MCF 10A (cell line): ENCODE measurements at regions not wholly inside any gene's neighbourhood (a gene's known extent, or its start where the extent isn't known, plus 50 kb on each side); places are given as distances from the start of the nearest gene placed in this dataset.

ENCODE experiments used
- BruUV-seq: library from RNA; stranded (reverse); fragments of 400-500 nt; replicated peaks from 2 replicates; lab custom pipeline; 2021; lab: Mats Ljungman, UMichigan
- CTCF ChIA-PET: fragments of 300-600 bp; sonication (Branson Sonifier 250); formaldehyde crosslinking; extraction: SDS; loops from one replicate; lab custom pipeline; 2021; ENCODE audit warnings: antibody characterized with exemption, inconsistent platforms; lab: Yijun Ruan, JAX
- POLR2A ChIA-PET: fragments of 300-600, 350-650 bp; sonication (Branson Sonifier 250); formaldehyde crosslinking; extraction: SDS; loops from one replicate; lab custom pipeline; 2020; ENCODE audit warnings: antibody characterized with exemption, inconsistent platforms; lab: Yijun Ruan, JAX
- DNase-seq: peaks from one replicate; pipeline ENCODE4 v3.0.0-alpha.2; 2018; ENCODE audit not compliant: unreplicated experiment
- H3K27ac Mint-ChIP-seq: one replicate; pipeline ENCODE4 v1.8.0; 2022; ENCODE audit warnings: mild to moderate bottlenecking, low read depth, mixed read lengths; ENCODE audit not compliant: unreplicated experiment
- H3K27me3 Mint-ChIP-seq: one replicate; pipeline ENCODE4 v1.8.0; 2022; ENCODE audit warnings: mixed read lengths; ENCODE audit not compliant: insufficient read depth, unreplicated experiment
- H3K36me3 Mint-ChIP-seq: one replicate; pipeline ENCODE4 v1.8.0; 2022; ENCODE audit warnings: mild to moderate bottlenecking, moderate library complexity, mixed read lengths; ENCODE audit not compliant: insufficient read depth, unreplicated experiment
- H3K4me1 Mint-ChIP-seq: one replicate; pipeline ENCODE4 v1.8.0; 2022; ENCODE audit warnings: mixed read lengths; ENCODE audit not compliant: insufficient read depth, unreplicated experiment
- H3K4me3 Mint-ChIP-seq: one replicate; pipeline ENCODE4 v1.8.0; 2022; ENCODE audit warnings: mild to moderate bottlenecking, moderate library complexity, mixed read lengths; ENCODE audit not compliant: unreplicated experiment
- H3K9me3 Mint-ChIP-seq: one replicate; pipeline ENCODE4 v1.8.0; 2022; ENCODE audit warnings: mixed read lengths; ENCODE audit not compliant: unreplicated experiment
- CTCF ChIP-seq: fragments of 200-600 bp; IDR thresholded peaks from one replicate; pipeline ENCODE4 v1.8.0; 2022; ENCODE audit warnings: antibody characterized with exemption, mild to moderate bottlenecking; ENCODE audit not compliant: unreplicated experiment
- intact Hi-C: fragments of 100-400 bp; cut with micrococcal nuclease; formaldehyde crosslinking; loops from 2 replicates; pipeline ENCODE4 v1.14.1; 2022

GRCh38 chr6:121925024-121925423 lies 474.4 kb upstream of the HSF2 start:
- CTCF ChIA-PET, result interaction anchor here (0.7 kb wide), 1 partner anchor 343 kb away, joined by 3 read pairs; no protein-coding TSS in a partner anchor
- Mint-ChIP-seq H3K27me3 (no peaks in the 10 kb centered on the region), H3K36me3 (no peaks in the 10 kb centered on the region), H3K4me1 (no peaks in the 10 kb centered on the region), H3K27ac (no peak overlapping the region), H3K4me3 (no peak overlapping the region), H3K9me3 (no peaks in the 10 kb centered on the region)
- intact Hi-C loops, result no loop called here
- DNase-seq, result no peak
- no peak for TF ChIP-seq CTCF
- BruUV-seq, result no TSS peak
- POLR2A ChIA-PET, result interaction anchor here (1.2 kb wide), 1 partner anchor 26 kb away, joined by 3 read pairs; no protein-coding TSS in a partner anchor

- intact Hi-C loops, result no loop called here
- Mint-ChIP-seq H3K36me3 (no peaks in the 10 kb centered on the region), H3K27me3 (no peaks in the 10 kb centered on the region), H3K4me1 (no peaks in the 10 kb centered on the region), H3K27ac (no peak overlapping the region), H3K9me3 (no peaks in the 10 kb centered on the region), H3K4me3 (no peak overlapping the region)
- BruUV-seq, result no TSS peak
- DNase-seq, result no peak
- TF ChIP-seq CTCF, result no peak
- POLR2A ChIA-PET, result interaction anchor here (1.2 kb wide), 1 partner anchor 26 kb away, joined by 3 read pairs; no protein-coding TSS in a partner anchor
- CTCF ChIA-PET, result no interaction called here
Observed at GRCh38 chr6:121925534-121926255, 473.8 kb upstream of the HSF2 start.

- CTCF ChIA-PET, result interaction anchor here (0.7 kb wide), 1 partner anchor 43 kb away, joined by 3 read pairs; no protein-coding TSS in a partner anchor
- Mint-ChIP-seq H3K9me3 (no peaks in the 10 kb centered on the region), H3K36me3 (no peaks in the 10 kb centered on the region), H3K27ac (no peak overlapping the region), H3K4me1 (no peaks in the 10 kb centered on the region), H3K4me3 (no peak overlapping the region), H3K27me3 (no peaks in the 10 kb centered on the region)
- TF ChIP-seq CTCF, result no peak
- POLR2A ChIA-PET, result interaction anchor here (0.7 kb wide), 1 partner anchor 159 kb away, joined by 7 read pairs; no protein-coding TSS in a partner anchor
- no peak for DNase-seq
- intact Hi-C loops, result no loop called here
- no TSS peak for BruUV-seq
Observed at GRCh38 chr6:121929301-121929700, 470.2 kb upstream of the HSF2 start.

GRCh38 chr6:121932076-121932991 lies 467.1 kb upstream of the HSF2 start:
- no peak for TF ChIP-seq CTCF
- no peak overlapping the region for H3K27ac Mint-ChIP-seq
- ChIA-PET POLR2A (interaction anchor here (0.9 kb wide), 1 partner anchor 35 kb away, joined by 3 read pairs; no protein-coding TSS in a partner anchor), CTCF (interaction anchor here (0.6 kb wide), 1 partner anchor 156 kb away, joined by 3 read pairs; no protein-coding TSS in a partner anchor)
- DNase-seq, result peak; percentile 28
- no peaks in the 10 kb centered on the region for H3K9me3 Mint-ChIP-seq
- H3K27me3 Mint-ChIP-seq, result no peaks in the 10 kb centered on the region
- intact Hi-C loops, result no loop called here
- no peaks in the 10 kb centered on the region for H3K4me1 Mint-ChIP-seq
- H3K4me3 Mint-ChIP-seq, result no peak overlapping the region
- no peaks in the 10 kb centered on the region for H3K36me3 Mint-ChIP-seq
- BruUV-seq, result no TSS peak
